Coronary artery (tissue), 2 donors: ENCODE measurements at regions not wholly inside any gene's neighbourhood (a gene's known extent, or its start where the extent isn't known, plus 50 kb on each side); places are given as distances from the start of the nearest gene placed in this dataset.
"Not testable (repeated sequence)": the region's sequence is repeated elsewhere in the genome, so short reads cannot be mapped to it uniquely, and the experiment has no call there.

Experiments
- DNase-seq: peaks from one replicate; pipeline ENCODE4 v3.0.0-alpha.2; 2017; ENCODE audit warnings: low spot score
- H3K27ac ChIP-seq, 2 donors: fragments of 200-600 bp; sonication (generic); one replicate each; pipeline ENCODE4 v1.5.1; 2016 to 2019
- H3K4me3 ChIP-seq: fragments of 200-600 bp; sonication (generic); 2 replicates; pipeline ENCODE4 v1.5.1; 2016; ENCODE audit warnings: mild to moderate bottlenecking, moderate library complexity
- CTCF ChIP-seq: fragments of 200-600 bp; sonication (generic); IDR thresholded peaks from one replicate; pipeline ENCODE4 v1.5.1; 2019; ENCODE audit warnings: antibody characterized with exemption

- Histone ChIP-seq H3K4me3 (no peak overlapping the region), H3K27ac (no peak overlapping the region)
- no peak for TF ChIP-seq CTCF
- no peak for DNase-seq
These were observed 404.5 kb upstream of the ASIC2 start for GRCh38 chr17:33697557-33697956.

GRCh38 chr17:33701910-33702309 is 408.8 kb upstream of the ASIC2 start:
- H3K27ac ChIP-seq: no peak overlapping the region
- no peak for TF ChIP-seq CTCF
- no peak for DNase-seq
- H3K4me3 ChIP-seq: no peak overlapping the region

DNA sequence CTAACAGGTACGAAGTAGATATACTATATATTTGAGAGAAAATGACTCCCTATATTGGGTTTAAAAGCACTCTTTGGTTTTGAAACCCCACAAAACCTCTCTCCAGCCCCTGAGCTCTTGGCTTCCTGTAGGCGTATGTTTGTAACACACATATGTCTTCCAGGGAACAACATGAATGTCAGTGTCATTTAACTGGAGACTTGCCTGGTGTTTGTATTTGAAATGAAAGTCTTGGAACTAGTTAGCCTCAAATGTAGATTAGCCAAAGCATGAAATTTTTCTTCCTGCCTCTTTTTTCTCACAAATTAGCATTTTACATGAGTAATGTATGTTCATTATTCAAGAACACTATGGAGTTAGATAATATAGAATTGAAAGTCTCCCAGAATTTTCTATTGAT is 411.8 kb upstream of the ASIC2 start:
- DNase-seq: no peak
- Histone ChIP-seq H3K4me3 (no peak overlapping the region), H3K27ac (no peak overlapping the region)
- TF ChIP-seq CTCF: no peak

GRCh38 chr17:33709881-33710280 is 416.8 kb upstream of the ASIC2 start:
- Histone ChIP-seq H3K27ac (no peak overlapping the region), H3K4me3 (no peak overlapping the region)
- TF ChIP-seq CTCF: no peak
- DNase-seq: no peak

- Histone ChIP-seq H3K4me3 (no peak overlapping the region), H3K27ac (no peak overlapping the region)
- DNase-seq: no peak
- TF ChIP-seq CTCF: no peak
These were observed 419.0 kb upstream of the ASIC2 start for GRCh38 chr17:33712120-33712519.

DNA sequence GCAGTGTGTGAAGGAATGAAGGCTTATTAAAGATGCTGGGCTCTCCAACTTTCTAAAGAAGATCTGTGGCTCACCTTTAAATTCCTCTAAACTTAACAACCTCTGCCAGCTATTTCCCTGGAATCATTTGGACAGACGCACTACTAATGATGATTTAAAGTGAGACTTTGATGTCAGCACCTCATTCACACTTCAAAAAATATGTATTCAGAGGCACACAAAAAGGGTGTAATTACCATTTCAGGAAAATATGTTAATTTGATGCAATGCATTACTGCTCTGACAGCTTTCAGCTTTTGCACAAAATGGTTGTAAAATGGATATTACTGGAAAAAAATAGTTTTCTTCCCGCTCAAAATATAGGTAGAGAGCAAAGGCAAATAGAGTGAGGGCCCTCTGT is 423.9 kb upstream of the ASIC2 start:
- no peak overlapping the region for H3K27ac ChIP-seq
- no peak for TF ChIP-seq CTCF
- no peak overlapping the region for H3K4me3 ChIP-seq
- DNase-seq: no peak

DNA sequence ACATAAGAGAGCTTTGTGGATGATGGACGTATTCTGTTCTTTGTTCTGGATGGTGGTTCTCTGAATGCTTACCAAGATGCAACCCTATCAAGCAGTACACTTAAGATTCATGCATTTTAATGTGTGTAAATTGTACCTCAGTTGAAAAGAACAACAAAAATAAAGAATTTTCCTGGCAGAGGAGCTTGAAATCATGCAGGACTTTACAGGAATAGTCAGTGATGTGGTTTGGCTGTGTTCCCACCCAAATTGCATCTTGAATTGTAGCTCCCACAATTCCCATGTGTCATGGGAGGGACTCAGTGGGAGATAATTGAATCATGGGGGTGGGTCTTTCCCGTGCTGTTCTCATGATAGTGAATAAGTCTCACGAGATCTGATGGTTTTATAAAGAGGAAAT is 430.6 kb upstream of the ASIC2 start:
- H3K27ac ChIP-seq, H3K4me3 ChIP-seq, DNase-seq: not testable (repeated sequence)

GRCh38 chr17:33725675-33726271 is 432.7 kb upstream of the ASIC2 start:
- Histone ChIP-seq H3K4me3 (no peak overlapping the region), H3K27ac (no peak overlapping the region)
- TF ChIP-seq CTCF: no peak
- DNase-seq: no peak
